GM23248 (cell line): ENCODE measurements at regions not wholly inside any gene's neighbourhood (a gene's known extent, or its start where the extent isn't known, plus 50 kb on each side); places are given as distances from the start of the nearest gene placed in this dataset.

Source experiments
- EZH2 ChIP-seq: fragments of 200-600 bp; sonication (generic); IDR thresholded peaks from 2 replicates; pipeline ENCODE4 v1.6.1; 2018; ENCODE audit warnings: antibody characterized with exemption, mild to moderate bottlenecking; ENCODE audit not compliant: insufficient read depth, poor library complexity, severe bottlenecking
- EZH2phosphoT487 ChIP-seq: fragments of 200-600 bp; sonication (generic); IDR thresholded peaks from 2 replicates; pipeline ENCODE4 v1.6.1; 2018; ENCODE audit warnings: antibody characterized with exemption, moderate library complexity, mild to moderate bottlenecking, low read depth; ENCODE audit not compliant: insufficient read depth

DNA sequence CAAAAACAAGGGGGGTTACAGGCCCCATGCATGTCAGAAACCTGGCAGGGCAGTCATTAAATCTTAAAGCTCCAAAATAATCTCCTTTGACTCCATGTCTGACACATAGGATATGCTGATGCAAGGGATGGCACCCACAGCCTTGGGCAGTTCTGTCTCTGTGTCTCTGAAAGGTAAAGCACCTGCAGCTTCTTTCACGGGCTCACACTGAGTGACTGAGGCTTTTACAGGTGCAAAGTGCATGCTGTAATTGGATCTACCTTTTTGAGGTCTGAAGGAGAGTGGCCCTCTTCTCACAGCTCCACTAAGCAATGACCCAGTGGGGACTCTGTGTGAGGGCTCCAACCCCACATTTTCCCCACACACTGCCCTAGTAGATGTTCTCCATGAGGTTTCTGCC is 1309.0 kb upstream of the B3GALT2 start:
- no peak for TF ChIP-seq EZH2phosphoT487
- TF ChIP-seq EZH2: no peak
